Karpas-422 (cell line): ENCODE measurements at regions not wholly inside any gene's neighbourhood (a gene's known extent, or its start where the extent isn't known, plus 50 kb on each side); places are given as distances from the start of the nearest gene placed in this dataset.

ENCODE experiments used
- DNase-seq: peaks from one replicate; pipeline ENCODE4 v3.0.0-alpha.2; 2015
- H2AFZ ChIP-seq: fragments of 200-600 bp; sonication (generic); 2 replicates; pipeline ENCODE4 v1.6.1; 2014; ENCODE audit warnings: antibody characterized with exemption, low read length, mixed read lengths
- H3K27ac ChIP-seq: fragments of 200-600 bp; sonication (generic); 2 replicates; pipeline ENCODE4 v1.5.1; 2014; ENCODE audit warnings: mild to moderate bottlenecking, low read length, moderate library complexity
- H3K27me3 ChIP-seq: fragments of 200-600 bp; sonication (generic); 2 replicates; pipeline ENCODE4 v1.6.1; 2014; ENCODE audit warnings: low read length, mixed read lengths
- H3K36me3 ChIP-seq: fragments of 200-600 bp; sonication (generic); 2 replicates; pipeline ENCODE4 v1.6.1; 2014; ENCODE audit warnings: low read length, mixed read lengths; ENCODE audit not compliant: insufficient read depth
- H3K4me1 ChIP-seq: fragments of 200-600 bp; sonication (generic); 2 replicates; pipeline ENCODE4 v1.6.1; 2014; ENCODE audit warnings: mild to moderate bottlenecking, low read length, mixed read lengths
- H3K4me2 ChIP-seq: fragments of 200-600 bp; sonication (generic); 2 replicates; pipeline ENCODE4 v1.6.1; 2014; ENCODE audit warnings: low read length, low read depth, mild to moderate bottlenecking; ENCODE audit not compliant: poor library complexity, severe bottlenecking
- H3K4me3 ChIP-seq: fragments of 200-600 bp; sonication (generic); 2 replicates; pipeline ENCODE4 v1.5.1; 2014; ENCODE audit warnings: mild to moderate bottlenecking, antibody characterized with exemption, low read length, mixed read lengths
- H3K79me2 ChIP-seq: fragments of 200-600 bp; sonication (generic); 2 replicates; pipeline ENCODE4 v1.6.1; 2014; ENCODE audit warnings: mild to moderate bottlenecking, low read length, mixed read lengths
- H3K9ac ChIP-seq: fragments of 200-600 bp; sonication (generic); 2 replicates; pipeline ENCODE4 v1.6.0; 2014; ENCODE audit warnings: low read length
- H3K9me2 ChIP-seq: fragments of 200-600 bp; sonication (generic), shearing (Covaris generic); replicated peaks from 2 replicates; pipeline ENCODE4 v1.6.0; 2014; ENCODE audit warnings: mild to moderate bottlenecking, low read length, moderate library complexity; ENCODE audit not compliant: insufficient read depth
- H3K9me3 ChIP-seq: fragments of 300-700, 200-600 bp; sonication (generic); 2 replicates; pipeline ENCODE4 v1.6.1; 2014; ENCODE audit warnings: low read length, mixed read lengths
- H4K20me1 ChIP-seq: fragments of 200-600 bp; sonication (generic); 2 replicates; pipeline ENCODE4 v1.6.1; 2014; ENCODE audit warnings: mild to moderate bottlenecking, antibody characterized with exemption, low read length, low read depth; ENCODE audit not compliant: insufficient read depth

DNA sequence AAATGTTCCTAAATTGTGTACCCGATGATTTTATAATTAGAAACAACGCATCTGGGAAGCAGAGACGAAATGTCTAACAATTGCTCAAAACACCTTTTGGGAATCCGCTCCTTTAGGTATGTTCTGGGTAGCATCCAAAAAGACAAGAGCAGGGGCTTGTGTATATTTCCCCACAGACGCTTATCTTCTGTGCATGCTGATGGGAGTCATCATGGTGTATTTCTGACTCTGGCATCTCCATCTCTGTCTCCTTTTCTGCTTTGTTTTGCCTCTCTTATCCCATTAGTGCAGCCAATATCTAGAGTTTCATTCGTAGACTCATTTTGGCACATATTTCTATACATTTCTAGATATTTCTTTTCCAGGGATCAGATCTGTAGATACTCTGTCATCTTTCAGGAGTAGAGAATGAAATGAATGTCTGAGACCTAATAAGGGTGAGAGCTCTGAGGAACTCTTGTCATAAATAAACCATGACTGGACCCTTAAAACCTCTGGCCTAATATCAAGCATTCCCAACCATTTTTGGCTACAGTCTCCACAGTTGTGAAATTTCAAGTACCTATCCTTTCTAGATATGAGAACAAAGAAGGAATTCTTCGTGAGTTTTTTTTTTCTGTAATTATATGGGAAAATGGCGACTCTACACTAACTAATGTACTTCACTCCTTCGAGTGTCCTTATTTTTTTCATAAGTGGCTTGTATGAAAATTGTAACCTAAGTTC lies 508.2 kb downstream of the ACTL7B start:
- Histone ChIP-seq H4K20me1 (no peaks in the 10 kb centered on the region), H3K9me3 (no peaks in the 10 kb centered on the region), H3K36me3 (no peaks in the 10 kb centered on the region), H3K9ac (no peak overlapping the region), H2AFZ (no peak overlapping the region), H3K4me3 (no peak overlapping the region), H3K9me2 (no peaks in the 10 kb centered on the region), H3K27ac (no peak overlapping the region), H3K4me2 (no peak overlapping the region), H3K79me2 (no peaks in the 10 kb centered on the region), H3K27me3 (no peaks in the 10 kb centered on the region), H3K4me1 (no peaks in the 10 kb centered on the region)
- no peak for DNase-seq

DNA sequence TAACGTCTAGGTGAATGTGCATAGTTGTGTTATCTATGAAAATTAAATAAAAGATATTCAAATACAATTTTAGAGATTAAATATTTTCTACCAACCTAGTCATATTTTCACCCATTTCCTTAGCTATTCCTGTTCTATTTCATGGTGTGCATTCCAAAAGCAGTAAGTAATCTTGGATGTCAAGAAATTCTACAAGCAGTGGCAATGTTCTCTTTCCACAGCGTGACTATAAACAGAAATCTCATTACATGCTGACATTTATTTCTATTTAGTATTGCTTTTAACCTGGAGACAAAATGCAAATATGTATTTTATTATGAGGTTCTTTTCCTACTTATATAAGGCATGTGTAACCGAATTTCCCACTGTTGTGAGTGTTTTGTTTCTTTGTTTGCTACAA lies 510.0 kb downstream of the ACTL7B start:
- no peaks in the 10 kb centered on the region for H3K9me3 ChIP-seq
- H3K9me2 ChIP-seq = no peaks in the 10 kb centered on the region
- H3K4me1 ChIP-seq = no peaks in the 10 kb centered on the region
- no peak overlapping the region for H3K9ac ChIP-seq
- H3K36me3 ChIP-seq = no peaks in the 10 kb centered on the region
- no peak overlapping the region for H3K4me2 ChIP-seq
- H3K79me2 ChIP-seq = no peaks in the 10 kb centered on the region
- H4K20me1 ChIP-seq = no peaks in the 10 kb centered on the region
- H3K27me3 ChIP-seq = no peaks in the 10 kb centered on the region
- no peak overlapping the region for H3K4me3 ChIP-seq
- no peak overlapping the region for H3K27ac ChIP-seq
- H2AFZ ChIP-seq = no peak overlapping the region
- DNase-seq = peak; percentile 6

DNA sequence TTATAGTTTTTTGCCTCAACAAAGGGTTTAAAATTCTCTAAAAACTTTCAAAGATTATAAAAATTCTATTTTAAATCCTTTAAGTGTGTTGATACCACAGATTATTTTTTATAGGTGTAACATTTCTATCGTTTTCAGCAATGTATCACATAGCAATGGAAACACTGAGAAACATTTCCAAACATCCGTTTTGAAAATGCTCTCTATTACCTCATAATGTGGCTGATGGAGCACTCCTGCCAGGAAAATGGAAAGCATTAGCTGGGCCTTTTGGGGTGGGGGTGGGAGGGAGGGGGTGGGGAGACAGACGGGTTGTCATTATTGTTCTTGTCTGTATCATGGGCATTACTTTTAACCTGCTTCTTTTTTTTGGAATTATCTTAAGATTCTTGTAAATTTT lies 516.5 kb downstream of the ACTL7B start:
- Histone ChIP-seq H3K27ac (no peak overlapping the region), H2AFZ (no peak overlapping the region), H3K4me2 (no peak overlapping the region), H3K79me2 (no peaks in the 10 kb centered on the region), H4K20me1 (no peaks in the 10 kb centered on the region), H3K9ac (no peak overlapping the region), H3K9me3 (no peaks in the 10 kb centered on the region), H3K4me3 (no peak overlapping the region), H3K36me3 (no peaks in the 10 kb centered on the region), H3K4me1 (no peaks in the 10 kb centered on the region), H3K27me3 (no peaks in the 10 kb centered on the region), H3K9me2 (no peaks in the 10 kb centered on the region)
- no peak for DNase-seq

DNA sequence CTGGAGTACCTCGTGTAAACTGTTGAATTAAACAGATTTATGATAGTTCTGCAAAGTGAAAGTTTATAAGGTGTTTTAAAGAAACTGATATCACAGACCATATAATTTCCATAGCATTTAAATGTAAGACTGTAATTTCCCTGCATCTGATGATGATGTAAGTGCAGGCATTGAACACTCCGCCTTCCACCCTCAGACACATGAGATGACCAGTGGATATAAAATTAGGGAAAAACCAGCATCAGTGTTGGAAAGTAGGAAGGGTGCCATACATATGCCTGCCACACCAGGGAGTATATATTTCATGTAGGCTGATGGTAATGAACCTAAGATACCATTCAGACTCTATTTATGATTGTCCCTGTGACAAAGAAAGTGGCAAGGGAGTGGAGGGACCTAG lies 519.2 kb downstream of the ACTL7B start:
- no peak overlapping the region for H3K4me2 ChIP-seq
- no peak overlapping the region for H3K9ac ChIP-seq
- no peaks in the 10 kb centered on the region for H3K27me3 ChIP-seq
- no peaks in the 10 kb centered on the region for H3K36me3 ChIP-seq
- H3K4me3 ChIP-seq = no peak overlapping the region
- H3K4me1 ChIP-seq = no peaks in the 10 kb centered on the region
- H3K9me3 ChIP-seq = no peaks in the 10 kb centered on the region
- no peaks in the 10 kb centered on the region for H4K20me1 ChIP-seq
- H3K27ac ChIP-seq = no peak overlapping the region
- H3K79me2 ChIP-seq = no peaks in the 10 kb centered on the region
- H3K9me2 ChIP-seq = no peaks in the 10 kb centered on the region
- H2AFZ ChIP-seq = no peak overlapping the region
- no peak for DNase-seq

DNA sequence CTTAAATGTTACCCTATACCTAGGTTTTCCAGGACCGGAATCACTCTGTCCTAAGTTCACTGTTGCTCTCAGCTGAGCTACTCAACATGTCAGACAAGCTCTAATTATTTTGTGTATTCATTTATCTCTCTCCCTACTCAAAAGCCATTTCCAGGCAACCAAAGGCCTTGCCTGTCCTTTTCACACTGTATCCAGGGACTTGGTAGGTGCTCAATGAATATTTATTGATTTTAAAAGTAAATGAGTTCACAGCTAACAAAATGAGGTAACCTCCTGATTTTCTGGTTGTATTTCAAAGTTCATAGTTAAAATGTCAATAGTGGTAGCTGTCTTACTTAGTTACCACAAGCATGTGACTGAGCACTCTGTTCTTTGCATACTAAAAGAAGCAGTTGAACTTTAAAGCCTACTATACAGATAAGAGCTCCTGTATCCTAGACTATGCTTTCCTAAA lies 522.2 kb downstream of the ACTL7B start:
- no peaks in the 10 kb centered on the region for H4K20me1 ChIP-seq
- no peak overlapping the region for H3K4me2 ChIP-seq
- no peaks in the 10 kb centered on the region for H3K79me2 ChIP-seq
- no peak for DNase-seq
- H3K9me2 ChIP-seq = no peaks in the 10 kb centered on the region
- no peak overlapping the region for H3K9ac ChIP-seq
- H3K4me1 ChIP-seq = no peaks in the 10 kb centered on the region
- no peak overlapping the region for H3K27ac ChIP-seq
- H3K9me3 ChIP-seq = 0 out of 2 replicates have a peak, but pooled peaks cover 5% of the 10 kb centered on the region
- H3K27me3 ChIP-seq = no peaks in the 10 kb centered on the region
- H2AFZ ChIP-seq = no peak overlapping the region
- no peaks in the 10 kb centered on the region for H3K36me3 ChIP-seq
- H3K4me3 ChIP-seq = no peak overlapping the region

DNA sequence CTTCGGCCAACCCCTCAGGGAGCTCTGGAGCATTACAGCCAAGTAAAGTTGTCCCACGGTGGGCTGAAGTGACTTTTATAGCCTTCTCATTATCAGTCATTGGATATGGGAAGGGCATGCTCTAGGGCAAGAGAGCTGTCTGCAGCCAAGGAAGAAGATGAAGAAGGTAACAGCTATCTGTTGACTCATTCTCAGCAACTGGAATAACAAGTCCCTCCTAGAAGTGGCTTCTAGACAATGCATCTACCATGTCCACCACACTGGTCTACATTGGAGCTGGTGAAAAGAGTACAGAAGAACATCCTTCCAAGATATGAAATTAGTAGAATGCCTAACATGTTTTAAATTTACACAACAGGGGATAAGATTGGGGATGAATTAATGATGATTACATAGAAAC lies 524.2 kb downstream of the ACTL7B start:
- Histone ChIP-seq H3K79me2 (no peaks in the 10 kb centered on the region), H2AFZ (no peak overlapping the region), H3K9ac (no peak overlapping the region), H3K4me1 (no peaks in the 10 kb centered on the region), H3K27me3 (no peaks in the 10 kb centered on the region), H3K9me2 (no peaks in the 10 kb centered on the region), H3K36me3 (no peaks in the 10 kb centered on the region), H3K27ac (no peak overlapping the region), H3K4me3 (no peak overlapping the region), H4K20me1 (no peaks in the 10 kb centered on the region), H3K4me2 (no peak overlapping the region), H3K9me3 (0 out of 2 replicates have a peak, but pooled peaks cover 9% of the 10 kb centered on the region)
- DNase-seq = no peak

DNA sequence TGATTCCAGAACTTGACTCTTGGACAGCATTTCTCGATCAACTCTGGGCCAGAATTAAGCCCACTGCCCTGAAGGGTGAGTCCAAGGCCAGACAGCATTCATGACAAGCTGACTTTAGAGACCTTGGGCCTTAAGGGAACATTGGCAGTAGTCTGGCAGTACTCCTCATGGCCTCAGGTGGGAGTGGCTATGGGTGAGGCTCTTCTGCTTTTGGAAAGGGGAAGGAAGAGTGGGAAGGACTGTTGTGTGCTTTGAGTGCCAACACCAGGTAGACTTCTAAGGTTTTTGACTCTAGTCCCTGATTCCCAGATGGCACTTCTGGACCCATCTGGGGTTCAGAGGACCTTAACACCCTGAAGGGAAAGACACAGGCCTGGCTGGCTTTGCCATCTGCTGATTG lies 530.4 kb downstream of the ACTL7B start:
- Histone ChIP-seq H4K20me1 (no peaks in the 10 kb centered on the region), H3K9ac (no peak overlapping the region), H3K4me1 (no peaks in the 10 kb centered on the region), H3K27ac (no peak overlapping the region), H2AFZ (no peak overlapping the region), H3K4me2 (no peak overlapping the region), H3K79me2 (no peaks in the 10 kb centered on the region), H3K4me3 (no peak overlapping the region), H3K27me3 (no peaks in the 10 kb centered on the region), H3K9me2 (no peaks in the 10 kb centered on the region), H3K36me3 (no peaks in the 10 kb centered on the region), H3K9me3 (0 out of 2 replicates have a peak, but pooled peaks cover 9% of the 10 kb centered on the region)
- no peak for DNase-seq

DNA sequence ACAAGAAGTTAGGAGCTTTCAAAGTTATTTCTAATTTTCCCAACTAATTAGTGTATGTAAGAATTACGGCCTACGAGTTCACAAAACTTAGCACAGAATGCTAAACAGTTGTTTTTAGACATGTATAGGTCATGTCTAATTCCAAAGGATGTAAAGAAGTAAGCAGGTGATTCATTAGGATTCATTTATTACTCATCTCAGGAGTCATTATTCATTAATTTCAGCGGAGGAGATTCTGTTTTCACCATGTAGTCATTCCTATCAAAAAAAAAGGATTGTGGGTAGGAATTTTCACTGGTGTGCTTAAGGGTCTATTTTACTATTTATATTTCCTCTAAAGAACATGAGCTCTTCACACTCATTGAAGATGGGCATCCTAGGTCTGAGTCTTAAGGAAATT lies 532.2 kb downstream of the ACTL7B start:
- H2AFZ ChIP-seq = no peak overlapping the region
- DNase-seq = no peak
- no peak overlapping the region for H3K4me2 ChIP-seq
- no peaks in the 10 kb centered on the region for H4K20me1 ChIP-seq
- H3K9me2 ChIP-seq = no peaks in the 10 kb centered on the region
- no peaks in the 10 kb centered on the region for H3K27me3 ChIP-seq
- no peak overlapping the region for H3K9ac ChIP-seq
- H3K4me3 ChIP-seq = no peak overlapping the region
- 0 out of 2 replicates have a peak, but pooled peaks cover 4% of the 10 kb centered on the region for H3K9me3 ChIP-seq
- no peaks in the 10 kb centered on the region for H3K36me3 ChIP-seq
- no peaks in the 10 kb centered on the region for H3K4me1 ChIP-seq
- H3K27ac ChIP-seq = no peak overlapping the region
- no peaks in the 10 kb centered on the region for H3K79me2 ChIP-seq
